ENCODE measurements at regions not wholly inside any gene's neighbourhood (a gene's known extent, or its start where the extent isn't known, plus 50 kb on each side); places are given as distances from the start of the nearest gene placed in this dataset.

GRCh38 chr15:60226924-60227323 is 170.9 kb downstream of the ANXA2 start (continued):
- no peak for TF ChIP-seq ATF3 (IDR thresholded peaks at IDR 0.05)
- no peak for TF ChIP-seq YY1 (IDR thresholded peaks at IDR 0.05; ENCODE audit: extremely low read depth, insufficient replicate concordance, low read depth, low read length)
- TF ChIP-seq ZNF274 (IDR thresholded peaks at IDR 0.05; ENCODE audit: low read depth, low read length), result no peak
- TF ChIP-seq POLR2A (IDR thresholded peaks at IDR 0.05; ENCODE audit: borderline replicate concordance, extremely low read depth, insufficient read depth, insufficient read length), result no peak
- no peak for TF ChIP-seq POLR2AphosphoS5 (IDR thresholded peaks at IDR 0.05; ENCODE audit: low read depth, low read length)
- TF ChIP-seq TCF7L2 (IDR thresholded peaks at IDR 0.05; ENCODE audit: borderline replicate concordance, extremely low read depth, insufficient read depth, insufficient read length), result no peak
- TF ChIP-seq JUND (IDR thresholded peaks at IDR 0.05), result no peak
- TF ChIP-seq SRF (IDR thresholded peaks at IDR 0.05; ENCODE audit: low read depth), result no peak

GRCh38 chr15:60228101-60228500 is 169.7 kb downstream of the ANXA2 start:
- Histone ChIP-seq H3K4me2 (ENCODE audit: low read length) (no peak overlapping the region), H3K4me1 (ENCODE audit: control insufficient read depth in 1 of 2, insufficient read depth in 2 of 2, low read length in 2 of 2) (no peaks in the 10 kb centered on the region), H3K9ac (ENCODE audit: low read length) (no peak overlapping the region), H3K9me2 (ENCODE audit: insufficient read depth) (no peaks in the 10 kb centered on the region), H3K9me3 (ENCODE audit: control insufficient read depth in 1 of 2, insufficient read depth in 1 of 2, low read depth in 1 of 2, low read length in 2 of 2) (no peaks in the 10 kb centered on the region), H3K27me3 (ENCODE audit: insufficient read depth, low read length) (peaks cover 90% of the 10 kb centered on the region), H3K79me2 (ENCODE audit: insufficient read depth, low read length) (no peaks in the 10 kb centered on the region), H3K36me3 (ENCODE audit: control insufficient read depth in 1 of 2, insufficient read depth in 2 of 2, low read length in 2 of 2) (no peaks in the 10 kb centered on the region), H2AFZ (ENCODE audit: low read depth, low read length, poor library complexity, severe bottlenecking) (no peak overlapping the region), H3K27ac (ENCODE audit: low read depth, low read length) (no peak overlapping the region), H4K20me1 (ENCODE audit: insufficient read depth) (no peaks in the 10 kb centered on the region), H3K4me3 (replicated peaks in 1 of 2; ENCODE audit: low read depth in 1 of 2, low read length in 2 of 2) (no peak overlapping the region)
- no peak for ATAC-seq
- intact Hi-C loops (cut with micrococcal nuclease), result no loop called here
- ChIA-PET CTCF (no interaction called here), POLR2A (no interaction called here), RAD21 (ENCODE audit: low non-redundant PET in 1 of 2, low total read pairs in 2 of 2, uncharacterized antibody in 2 of 2, unreplicated experiment in 2 of 2) (no interaction called here)
- TF ChIP-seq SP1 (IDR thresholded peaks at IDR 0.05; ENCODE audit: low read depth), result no peak
- no peak for TF ChIP-seq ELF1 (IDR thresholded peaks at IDR 0.05; ENCODE audit: borderline replicate concordance, low read depth)
- no peak for TF ChIP-seq RAD21 (IDR thresholded peaks at IDR 0.05; ENCODE audit: low read depth)
- TF ChIP-seq REST (IDR thresholded peaks at IDR 0.05; ENCODE audit: low read depth), result no peak
- TF ChIP-seq CBX3 (IDR thresholded peaks at IDR 0.05; ENCODE audit: low read depth), result no peak
- no peak for TF ChIP-seq CEBPB (IDR thresholded peaks at IDR 0.05; ENCODE audit: low read depth)
- TF ChIP-seq JUND (IDR thresholded peaks at IDR 0.05), result no peak
- BruUV-seq (replicated peaks), result no TSS peak
- no peak for DNase-seq (ENCODE audit: low read depth, low spot score)

All from HCT116 (cell line).